Adrenal gland (tissue), 5 donors: ENCODE measurements at regions not wholly inside any gene's neighbourhood (a gene's known extent, or its start where the extent isn't known, plus 50 kb on each side); places are given as distances from the start of the nearest gene placed in this dataset.

Source experiments
- POLR2A ChIP-seq, 2 donors: fragments of 450-650 bp; IDR thresholded peaks; one replicate each; pipeline ENCODE4 v1.6.1; 2017; ENCODE audit warnings: antibody characterized with exemption in 2 of 2, mild to moderate bottlenecking in 2 of 2, moderate library complexity in 1 of 2
- TF ChIP-seq, protein P1 (sequence below), 6 experiments: fragments of 450-650 bp in 4 of 6; fragments of 200-600 bp in 2 of 6; sonication (generic) in 1 of 6; IDR thresholded peaks; 1 replicate in 5 of 6; 2 replicates in 1 of 6; pipeline versions ENCODE4 v1.5.1 to v1.8.0; 2016 to 2021; ENCODE audit warnings: antibody characterized with exemption in 6 of 6, mild to moderate bottlenecking in 2 of 6, moderate library complexity in 1 of 6
- donor health status: DM: no; HTN: no; CAD: no.

DNA sequence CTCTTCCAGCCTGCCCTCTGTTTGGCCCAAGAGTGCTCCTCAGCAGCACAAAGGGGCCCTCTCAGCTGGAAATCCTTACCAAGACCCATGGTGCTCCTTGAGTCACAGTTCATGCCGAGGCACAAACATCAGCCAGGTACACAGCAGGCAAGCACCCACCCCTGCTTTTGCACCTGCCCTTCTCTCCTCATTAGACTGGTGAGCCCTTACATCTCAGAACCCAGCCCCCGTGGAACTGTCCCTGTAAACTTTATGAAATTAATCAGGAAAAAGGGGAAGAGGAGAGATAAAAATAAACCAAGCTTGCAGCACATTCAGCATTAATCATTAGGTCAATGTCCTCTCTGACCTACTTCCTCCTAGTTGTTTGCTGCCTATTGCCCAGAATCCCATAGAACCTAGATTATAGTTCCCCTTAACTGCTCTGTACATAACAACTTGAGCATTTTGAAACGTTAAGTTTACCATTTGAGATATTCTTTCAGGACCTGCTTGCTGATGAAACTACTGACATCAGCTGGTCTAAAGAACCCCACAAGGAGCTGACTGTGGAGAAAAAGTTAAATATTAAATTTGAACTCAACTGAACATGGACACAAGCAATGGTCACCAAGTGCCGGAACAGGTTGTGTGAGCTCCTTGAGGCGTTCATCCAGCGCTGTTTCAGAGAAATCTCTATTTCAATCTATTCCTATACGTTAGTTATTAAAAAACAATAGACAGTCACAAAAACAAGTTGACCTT, 738.4 kb downstream of the MATN1 start:
- no peak for TF ChIP-seq POLR2A (IDR thresholded peaks at IDR 0.05)
- TF ChIP-seq, protein P1, sequence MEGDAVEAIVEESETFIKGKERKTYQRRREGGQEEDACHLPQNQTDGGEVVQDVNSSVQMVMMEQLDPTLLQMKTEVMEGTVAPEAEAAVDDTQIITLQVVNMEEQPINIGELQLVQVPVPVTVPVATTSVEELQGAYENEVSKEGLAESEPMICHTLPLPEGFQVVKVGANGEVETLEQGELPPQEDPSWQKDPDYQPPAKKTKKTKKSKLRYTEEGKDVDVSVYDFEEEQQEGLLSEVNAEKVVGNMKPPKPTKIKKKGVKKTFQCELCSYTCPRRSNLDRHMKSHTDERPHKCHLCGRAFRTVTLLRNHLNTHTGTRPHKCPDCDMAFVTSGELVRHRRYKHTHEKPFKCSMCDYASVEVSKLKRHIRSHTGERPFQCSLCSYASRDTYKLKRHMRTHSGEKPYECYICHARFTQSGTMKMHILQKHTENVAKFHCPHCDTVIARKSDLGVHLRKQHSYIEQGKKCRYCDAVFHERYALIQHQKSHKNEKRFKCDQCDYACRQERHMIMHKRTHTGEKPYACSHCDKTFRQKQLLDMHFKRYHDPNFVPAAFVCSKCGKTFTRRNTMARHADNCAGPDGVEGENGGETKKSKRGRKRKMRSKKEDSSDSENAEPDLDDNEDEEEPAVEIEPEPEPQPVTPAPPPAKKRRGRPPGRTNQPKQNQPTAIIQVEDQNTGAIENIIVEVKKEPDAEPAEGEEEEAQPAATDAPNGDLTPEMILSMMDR (IDR thresholded peaks at IDR 0.05) = no peak
